HUES64 (cell line): ENCODE measurements at regions not wholly inside any gene's neighbourhood (a gene's known extent, or its start where the extent isn't known, plus 50 kb on each side); places are given as distances from the start of the nearest gene placed in this dataset.

Experiments
- H3K27ac ChIP-seq: 2 replicates; pipeline ENCODE4 v1.7.0; 2013; ENCODE audit warnings: low read depth, low read length, inconsistent platforms
- H3K27me3 ChIP-seq: 2 replicates; pipeline ENCODE4 v1.6.1; 2013; ENCODE audit warnings: mild to moderate bottlenecking, low read length; ENCODE audit not compliant: insufficient read depth
- H3K36me3 ChIP-seq: 2 replicates; pipeline ENCODE4 v1.6.1; 2013; ENCODE audit warnings: mild to moderate bottlenecking, low read length; ENCODE audit not compliant: insufficient read depth
- H3K4me1 ChIP-seq: 2 replicates; pipeline ENCODE4 v1.6.1; 2013; ENCODE audit warnings: mild to moderate bottlenecking, low read length, moderate library complexity; ENCODE audit not compliant: insufficient read depth
- H3K4me3 ChIP-seq: 2 replicates; pipeline ENCODE4 v1.5.1; 2013; ENCODE audit warnings: mild to moderate bottlenecking, low read length, moderate library complexity
- H3K9ac ChIP-seq: 2 replicates; pipeline ENCODE4 v1.6.1; 2013; ENCODE audit warnings: mild to moderate bottlenecking, low read depth, low read length
- H3K9me3 ChIP-seq: 2 replicates; pipeline ENCODE4 v1.6.1; 2013; ENCODE audit warnings: low read depth, low read length; ENCODE audit not compliant: insufficient read depth
- WGBS: fragments of 150-250, 120-280 bp; methylation state at CpG from one replicate; pipeline ENCODE4 v1.1.7; 2013; ENCODE audit warnings: missing lambda C conversion rate; 5-methylcytosine and 5-hydroxymethylcytosine counted together

DNA sequence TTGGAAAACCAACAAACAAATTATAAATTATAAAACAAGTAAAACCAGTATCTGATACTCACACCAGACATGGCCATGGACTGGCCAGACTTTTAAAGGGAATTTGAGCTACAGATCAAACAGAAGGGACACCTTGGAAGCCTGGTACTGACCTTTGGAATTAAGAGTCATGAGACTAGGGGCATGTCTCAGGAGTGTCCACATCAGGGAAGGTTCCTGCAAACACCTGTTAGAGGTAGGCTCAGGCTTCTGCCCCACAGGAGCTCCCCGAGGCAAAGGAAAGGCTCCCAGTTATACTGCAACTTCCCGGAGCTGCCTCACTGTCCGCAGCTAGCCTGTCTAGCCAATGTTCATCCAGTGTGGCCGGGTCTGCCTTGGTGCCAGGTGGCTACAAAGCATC lies 290.1 kb downstream of the BUD13 start:
- WGBS, result 89% methylated on average over 4 of the region's 4 CpGs
- Histone ChIP-seq H3K9ac (no peak overlapping the region), H3K4me3 (no peak overlapping the region), H3K4me1 (no peaks in the 10 kb centered on the region), H3K27me3 (peaks cover 15% of the 10 kb centered on the region), H3K36me3 (no peaks in the 10 kb centered on the region), H3K9me3 (no peaks in the 10 kb centered on the region), H3K27ac (no peak overlapping the region)

DNA sequence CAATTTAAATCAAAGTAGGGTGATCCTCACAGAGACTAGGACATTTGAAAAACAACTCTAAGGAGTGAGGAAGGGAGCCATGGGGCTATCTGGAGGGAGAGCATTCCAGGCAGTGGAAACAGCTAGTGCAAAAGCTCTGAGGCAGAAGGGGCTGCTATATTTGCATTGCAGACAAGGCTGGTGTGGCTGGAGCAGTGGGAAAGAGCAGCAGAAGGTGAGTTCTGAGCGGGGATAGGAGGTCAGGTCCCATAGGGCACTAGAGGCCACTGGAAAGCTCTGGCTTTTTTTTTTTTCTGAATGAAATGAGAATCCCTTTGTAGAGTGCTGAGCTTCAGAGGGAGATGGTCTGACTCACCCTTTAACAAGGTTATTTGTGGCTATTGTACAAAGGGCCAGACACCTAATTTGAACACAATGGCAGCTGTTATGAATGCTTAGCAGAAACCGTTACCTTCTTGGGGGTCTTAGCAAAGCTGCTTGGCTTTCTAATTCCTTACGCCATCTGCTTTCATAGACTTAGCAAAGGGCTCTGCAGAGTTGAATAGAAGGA lies 291.6 kb downstream of the BUD13 start:
- Histone ChIP-seq H3K27me3 (peaks cover 10% of the 10 kb centered on the region), H3K9me3 (no peaks in the 10 kb centered on the region), H3K27ac (no peak overlapping the region), H3K9ac (no peak overlapping the region), H3K36me3 (no peaks in the 10 kb centered on the region), H3K4me3 (no peak overlapping the region), H3K4me1 (no peaks in the 10 kb centered on the region)
- 74% methylated on average over 3 of the region's 3 CpGs for WGBS

GRCh38 chr11:116478669-116479668 lies 293.8 kb downstream of the BUD13 start:
- Histone ChIP-seq H3K9me3 (no peaks in the 10 kb centered on the region), H3K27me3 (peaks cover 3% of the 10 kb centered on the region; the same call in 1 of the 2 replicates), H3K4me3 (no peak overlapping the region), H3K36me3 (no peaks in the 10 kb centered on the region), H3K4me1 (peaks cover 6% of the 10 kb centered on the region), H3K9ac (no peak overlapping the region), H3K27ac (no peak overlapping the region)
- 92% methylated on average over 6 of the region's 7 CpGs for WGBS

- Histone ChIP-seq H3K36me3 (no peaks in the 10 kb centered on the region), H3K27me3 (peaks cover 3% of the 10 kb centered on the region; the same call in 1 of the 2 replicates), H3K27ac (no peak overlapping the region), H3K4me3 (no peak overlapping the region), H3K4me1 (peaks cover 13% of the 10 kb centered on the region), H3K9me3 (no peaks in the 10 kb centered on the region), H3K9ac (no peak overlapping the region)
- WGBS, result 90% methylated on average over 8 of the region's 8 CpGs
Observed at GRCh38 chr11:116478205-116478604, 294.6 kb downstream of the BUD13 start.

DNA sequence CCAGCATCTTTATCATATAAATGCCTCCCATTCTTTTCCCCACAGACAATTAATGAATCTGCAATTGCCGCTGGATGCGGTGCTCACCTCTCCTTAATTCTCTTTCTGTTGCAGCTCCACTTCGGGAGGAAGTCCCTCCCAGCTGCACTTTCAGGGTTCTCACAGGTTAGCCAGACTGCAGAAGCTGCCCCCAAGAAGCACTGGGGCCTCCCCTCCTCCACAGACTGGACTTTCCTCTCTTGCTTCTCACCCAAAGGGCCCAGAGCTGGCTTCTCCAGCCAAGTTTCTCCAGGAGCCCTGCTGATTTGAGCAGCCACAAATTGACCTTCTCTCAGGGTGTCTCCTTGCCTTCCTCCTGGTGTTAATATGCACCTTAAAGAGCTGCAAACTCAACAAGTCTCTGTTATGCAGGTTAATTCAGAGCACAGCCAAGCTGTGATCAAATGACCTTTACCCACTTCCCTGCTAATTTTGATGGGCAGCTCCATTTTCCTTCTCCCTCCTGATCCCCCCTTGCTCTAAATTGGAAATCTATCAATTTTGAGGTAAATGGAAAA lies 298.9 kb downstream of the BUD13 start:
- no peak overlapping the region for H3K4me3 ChIP-seq
- peak overlapping the region; percentile 2; the same call in 1 of the 2 replicates for H3K27ac ChIP-seq
- H3K9ac ChIP-seq, result no peak overlapping the region
- H3K36me3 ChIP-seq, result no peaks in the 10 kb centered on the region
- H3K4me1 ChIP-seq, result peaks cover 13% of the 10 kb centered on the region
- H3K27me3 ChIP-seq, result no peaks in the 10 kb centered on the region
- peaks cover 11% of the 10 kb centered on the region; the same call in 1 of the 2 replicates for H3K9me3 ChIP-seq
- WGBS, result 36% methylated on average over 3 of the region's 3 CpGs

GRCh38 chr11:116473206-116473769 lies 299.5 kb downstream of the BUD13 start:
- Histone ChIP-seq H3K27me3 (no peaks in the 10 kb centered on the region), H3K36me3 (no peaks in the 10 kb centered on the region), H3K9me3 (peaks cover 11% of the 10 kb centered on the region; the same call in 1 of the 2 replicates), H3K9ac (no peak overlapping the region), H3K4me3 (no peak overlapping the region), H3K4me1 (peaks cover 13% of the 10 kb centered on the region), H3K27ac (no peak overlapping the region)
- 48% methylated on average over 1 of the region's 1 CpG for WGBS

DNA sequence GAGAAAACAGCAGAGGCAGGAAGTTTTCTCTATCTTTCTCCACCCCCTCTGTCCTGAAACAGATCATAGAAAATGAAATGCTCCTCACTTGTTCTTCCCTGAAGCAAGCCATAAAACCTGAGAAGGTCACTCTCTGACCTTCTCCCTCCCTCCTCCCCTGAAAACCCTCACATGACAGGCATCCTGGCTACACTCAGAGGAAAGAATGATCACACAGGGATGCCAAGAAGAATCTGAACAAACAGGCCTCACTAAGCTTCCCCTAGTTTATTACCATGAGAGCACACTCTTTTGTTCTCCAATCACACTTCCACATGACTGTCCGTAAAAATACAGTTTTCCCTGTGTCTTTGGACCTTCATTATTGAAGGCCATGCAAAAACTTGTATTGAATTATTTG lies 300.1 kb downstream of the BUD13 start:
- WGBS, result 85% methylated on average over 1 of the region's 1 CpG
- H3K4me1 ChIP-seq, result peaks cover 13% of the 10 kb centered on the region
- H3K4me3 ChIP-seq, result no peak overlapping the region
- H3K9ac ChIP-seq, result no peak overlapping the region
- peaks cover 11% of the 10 kb centered on the region; the same call in 1 of the 2 replicates for H3K9me3 ChIP-seq
- H3K36me3 ChIP-seq, result no peaks in the 10 kb centered on the region
- no peaks in the 10 kb centered on the region for H3K27me3 ChIP-seq
- no peak overlapping the region for H3K27ac ChIP-seq

- H3K27me3 ChIP-seq, result no peaks in the 10 kb centered on the region
- no peak overlapping the region for H3K4me3 ChIP-seq
- peaks cover 11% of the 10 kb centered on the region; the same call in 1 of the 2 replicates for H3K9me3 ChIP-seq
- WGBS, result 79% methylated on average over 1 of the region's 3 CpGs
- H3K27ac ChIP-seq, result no peak overlapping the region
- no peak overlapping the region for H3K9ac ChIP-seq
- H3K4me1 ChIP-seq, result peaks cover 13% of the 10 kb centered on the region
- no peaks in the 10 kb centered on the region for H3K36me3 ChIP-seq
Observed at GRCh38 chr11:116471608-116472256, 301.1 kb downstream of the BUD13 start.

DNA sequence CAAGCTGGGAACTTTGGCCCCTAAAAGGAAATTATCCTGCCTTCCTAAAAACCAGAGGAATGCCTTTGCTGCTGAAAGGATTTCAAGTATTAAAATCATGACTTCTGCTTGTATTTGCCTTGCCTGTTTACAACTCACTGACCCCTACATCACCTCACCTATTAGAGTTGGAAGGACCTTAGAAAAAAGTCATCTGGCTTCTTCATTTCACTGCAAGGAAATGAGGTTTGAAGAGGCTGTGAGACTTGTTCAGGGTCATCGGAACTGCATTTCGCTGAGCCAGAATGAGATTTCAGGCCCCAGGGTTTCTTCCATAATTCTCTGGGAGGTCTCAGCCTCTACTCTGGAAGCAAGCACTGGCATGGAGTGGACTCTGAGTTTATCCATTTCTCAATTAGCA lies 304.1 kb downstream of the BUD13 start:
- 46% methylated on average over 2 of the region's 2 CpGs for WGBS

GRCh38 chr11:116467823-116468222 lies 305.0 kb downstream of the BUD13 start:
- H3K9me3 ChIP-seq, result peaks cover 11% of the 10 kb centered on the region; the same call in 1 of the 2 replicates
- 87% methylated on average over 4 of the region's 6 CpGs for WGBS
- H3K36me3 ChIP-seq, result no peaks in the 10 kb centered on the region
- H3K27ac ChIP-seq, result no peak overlapping the region
- peaks cover 4% of the 10 kb centered on the region for H3K4me1 ChIP-seq
- no peak overlapping the region for H3K4me3 ChIP-seq
- no peak overlapping the region for H3K9ac ChIP-seq
- H3K27me3 ChIP-seq, result no peaks in the 10 kb centered on the region

More for the DNA sequence above, 304.1 kb downstream of the BUD13 start:
- Histone ChIP-seq H3K4me1 (peaks cover 7% of the 10 kb centered on the region), H3K27ac (no peak overlapping the region), H3K9ac (no peak overlapping the region), H3K36me3 (no peaks in the 10 kb centered on the region), H3K27me3 (no peaks in the 10 kb centered on the region), H3K9me3 (peaks cover 11% of the 10 kb centered on the region; the same call in 1 of the 2 replicates), H3K4me3 (no peak overlapping the region)
